NCI-H1694 (cell line): ENCODE measurements at regions not wholly inside any gene's neighbourhood (a gene's known extent, or its start where the extent isn't known, plus 50 kb on each side); places are given as distances from the start of the nearest gene placed in this dataset.

Experiments
- DNase-seq: peaks from one replicate; lab custom pipeline; 2025; lab: John Stamatoyannopoulos, UW

- no peak for DNase-seq
Observed at GRCh38 chr6:23243854-23244253, 674.5 kb downstream of the HDGFL1 start.

- DNase-seq: no peak
Observed at GRCh38 chr6:23244300-23244699, 674.9 kb downstream of the HDGFL1 start.

GRCh38 chr6:23245572-23245971 lies 676.2 kb downstream of the HDGFL1 start:
- DNase-seq: no peak

- no peak for DNase-seq
Observed at GRCh38 chr6:23246896-23247295, 677.5 kb downstream of the HDGFL1 start.

GRCh38 chr6:23250556-23250955 lies 681.2 kb downstream of the HDGFL1 start:
- no peak for DNase-seq

GRCh38 chr6:23262864-23263263 lies 693.5 kb downstream of the HDGFL1 start:
- no peak for DNase-seq

GRCh38 chr6:23265270-23265669 lies 695.9 kb downstream of the HDGFL1 start:
- DNase-seq: no peak

GRCh38 chr6:23266536-23266935 lies 697.2 kb downstream of the HDGFL1 start:
- DNase-seq: no peak

- no peak for DNase-seq
Observed at GRCh38 chr6:23267651-23268050, 698.3 kb downstream of the HDGFL1 start.

GRCh38 chr6:23268348-23268747 lies 699.0 kb downstream of the HDGFL1 start:
- no peak for DNase-seq

GRCh38 chr6:23269436-23269835 lies 700.1 kb downstream of the HDGFL1 start:
- no peak for DNase-seq

GRCh38 chr6:23272536-23272935 lies 703.2 kb downstream of the HDGFL1 start:
- DNase-seq: no peak

- no peak for DNase-seq
Observed at GRCh38 chr6:23277521-23278179, 708.3 kb downstream of the HDGFL1 start.

- no peak for DNase-seq
Observed at GRCh38 chr6:23278180-23278532, 708.8 kb downstream of the HDGFL1 start.

- no peak for DNase-seq
Observed at GRCh38 chr6:23280437-23280836, 711.1 kb downstream of the HDGFL1 start.

GRCh38 chr6:23282252-23283021 lies 713.1 kb downstream of the HDGFL1 start:
- DNase-seq: no peak

- DNase-seq: no peak
Observed at GRCh38 chr6:23293653-23294052, 724.3 kb downstream of the HDGFL1 start.

GRCh38 chr6:23301556-23301955 lies 732.2 kb downstream of the HDGFL1 start:
- no peak for DNase-seq

GRCh38 chr6:23302514-23302913 lies 733.1 kb downstream of the HDGFL1 start:
- no peak for DNase-seq

- DNase-seq: no peak
Observed at GRCh38 chr6:23305325-23305943, 736.1 kb downstream of the HDGFL1 start.

GRCh38 chr6:23306251-23306950 lies 737.0 kb downstream of the HDGFL1 start:
- DNase-seq: no peak

GRCh38 chr6:23307516-23307915 lies 738.1 kb downstream of the HDGFL1 start:
- no peak for DNase-seq

- DNase-seq: no peak
Observed at GRCh38 chr6:23308166-23308565, 738.8 kb downstream of the HDGFL1 start.
